Ramos (cell line): ENCODE measurements at regions not wholly inside any gene's neighbourhood (a gene's known extent, or its start where the extent isn't known, plus 50 kb on each side); places are given as distances from the start of the nearest gene placed in this dataset.

Experiments
- in situ Hi-C: fragments of 300-500 bp; cut with MboI; formaldehyde crosslinking; loops from one replicate; pipeline ENCODE4 v1.14.3; 2022; ENCODE audit warnings: low sequenced_read_pairs; ENCODE audit not compliant: unreplicated experiment

DNA sequence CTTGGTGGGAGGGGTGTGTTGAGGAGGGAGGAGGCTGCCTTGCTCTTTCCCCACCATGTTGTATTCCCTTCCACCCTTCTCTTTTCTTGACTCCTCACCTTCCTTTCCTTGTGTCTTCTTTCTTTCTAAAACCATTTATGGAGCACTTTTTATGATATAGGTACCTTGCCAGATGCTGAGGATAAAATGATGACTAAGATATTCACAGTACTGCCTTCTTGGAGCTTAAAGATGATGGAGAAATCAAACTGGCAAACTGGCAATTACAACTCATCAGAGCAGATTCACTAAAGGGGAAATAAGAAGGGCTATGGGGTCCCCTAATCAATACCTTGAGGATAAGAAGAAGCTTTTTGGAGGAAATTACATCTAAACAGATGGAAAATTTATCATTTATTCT, 273.2 kb upstream of the MEF2C start:
- in situ Hi-C loops = no loop called here

DNA sequence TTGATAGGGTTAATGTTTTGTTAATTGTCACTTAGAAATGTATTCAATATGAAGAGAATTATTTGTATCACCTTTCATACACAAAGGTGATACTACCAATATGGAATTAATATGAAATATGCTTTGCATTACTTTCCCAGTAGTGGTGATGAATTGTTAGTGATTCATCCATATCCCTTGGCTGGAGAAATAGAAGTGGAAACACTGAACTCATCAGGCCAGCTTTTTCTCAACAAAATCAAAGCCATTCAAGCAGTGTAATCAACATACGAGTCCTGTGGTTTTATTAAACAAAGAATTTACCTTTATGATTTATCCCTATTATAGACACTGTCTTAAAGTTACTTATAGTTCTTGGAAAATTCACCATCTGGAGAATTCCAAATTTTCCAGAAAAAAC, 264.0 kb upstream of the MEF2C start:
- in situ Hi-C loops = no loop called here

DNA sequence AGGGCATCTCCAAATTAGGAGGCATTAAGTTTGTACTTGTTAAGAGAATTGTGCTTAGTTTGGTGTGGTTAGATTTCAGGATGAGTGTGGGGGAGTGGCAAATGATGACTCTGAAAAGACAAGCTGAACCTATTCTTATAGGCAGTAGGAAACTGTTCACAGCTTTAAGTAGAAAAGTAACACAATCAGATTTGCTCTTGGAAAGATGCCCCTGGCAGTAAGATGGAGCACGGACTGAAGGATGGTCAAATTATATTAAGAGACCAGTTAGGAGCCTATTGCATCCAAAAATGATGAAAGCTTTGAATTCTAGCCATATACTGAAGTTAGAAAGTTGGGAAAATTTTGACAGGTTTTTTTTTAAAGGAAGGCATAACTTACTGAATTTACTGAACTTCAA, 254.2 kb upstream of the MEF2C start:
- in situ Hi-C loops = no loop called here

DNA sequence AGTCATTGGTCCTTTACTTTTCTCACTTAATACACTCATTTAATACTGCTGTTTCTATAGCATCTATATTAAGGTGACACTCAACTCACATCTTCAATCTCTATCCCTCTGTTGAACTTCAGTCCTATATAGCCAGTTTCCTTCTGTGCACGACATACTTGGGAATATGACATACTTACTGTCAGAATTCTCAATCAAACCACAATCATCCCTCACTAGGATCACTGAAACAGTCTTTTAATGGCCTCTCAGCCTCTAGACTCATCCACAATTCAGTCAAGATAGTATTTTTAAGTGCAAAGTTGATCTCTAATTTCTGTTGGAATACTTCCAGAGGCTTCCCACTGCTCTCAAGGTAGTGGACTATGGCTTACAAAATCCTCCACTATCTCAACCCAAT, 251.0 kb upstream of the MEF2C start:
- in situ Hi-C loops = no loop called here

DNA sequence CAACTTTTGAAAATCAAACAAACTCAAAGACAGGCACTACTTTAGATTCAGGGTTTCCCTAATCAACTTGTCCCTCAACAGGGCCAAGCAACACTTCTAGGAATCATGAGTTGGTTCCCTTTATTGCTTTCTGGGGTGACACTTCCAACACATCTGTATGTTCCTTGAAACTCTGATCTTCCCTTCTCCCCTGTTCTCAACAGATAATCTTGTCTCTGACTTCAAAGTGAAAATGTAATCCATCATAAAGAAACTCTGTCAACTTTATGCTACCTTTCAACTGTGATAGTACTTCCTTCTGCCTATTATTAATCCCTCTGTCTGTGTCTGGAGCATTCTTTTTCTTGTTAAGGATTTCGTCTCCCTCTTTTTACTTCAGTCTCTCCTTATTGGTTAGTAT, 250.1 kb upstream of the MEF2C start:
- in situ Hi-C loops = no loop called here

DNA sequence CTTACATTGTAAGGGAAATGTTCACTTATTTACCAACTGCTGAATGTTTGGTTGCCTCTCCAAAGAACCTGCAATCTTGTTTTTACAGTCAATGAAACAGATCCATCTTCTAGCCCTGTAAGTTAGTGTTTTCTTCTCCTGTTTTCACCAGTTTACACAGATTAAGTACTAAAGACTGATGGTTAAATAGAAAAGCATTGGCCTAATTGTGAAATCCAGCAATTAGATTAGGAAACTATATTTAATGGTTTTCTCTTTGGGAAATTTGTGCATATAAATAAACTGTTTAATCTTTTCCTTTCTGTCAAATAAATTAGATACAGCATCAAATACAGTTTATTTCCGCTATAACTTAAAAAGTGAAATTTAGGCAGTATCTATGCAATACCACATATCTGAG, 247.9 kb upstream of the MEF2C start:
- in situ Hi-C loops = no loop called here

DNA sequence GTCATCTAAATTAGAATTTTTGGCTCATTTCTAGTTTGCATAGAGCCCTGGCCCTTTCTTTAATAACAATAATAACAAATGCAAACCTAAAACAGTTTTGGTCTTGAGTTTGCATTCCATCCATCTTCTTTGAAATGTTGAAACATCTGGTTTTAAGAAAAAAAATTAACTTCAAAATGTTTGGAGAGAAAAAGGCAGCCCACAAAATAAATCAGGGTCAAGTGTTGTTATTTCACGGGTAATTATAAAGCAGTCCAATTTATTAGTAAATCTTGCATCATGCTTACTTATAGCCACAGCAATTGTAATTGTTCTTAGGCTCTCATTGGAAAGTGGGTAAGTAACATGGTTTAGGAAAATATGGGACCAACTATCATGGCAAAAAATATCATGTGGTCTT, 247.0 kb upstream of the MEF2C start:
- in situ Hi-C loops = no loop called here

DNA sequence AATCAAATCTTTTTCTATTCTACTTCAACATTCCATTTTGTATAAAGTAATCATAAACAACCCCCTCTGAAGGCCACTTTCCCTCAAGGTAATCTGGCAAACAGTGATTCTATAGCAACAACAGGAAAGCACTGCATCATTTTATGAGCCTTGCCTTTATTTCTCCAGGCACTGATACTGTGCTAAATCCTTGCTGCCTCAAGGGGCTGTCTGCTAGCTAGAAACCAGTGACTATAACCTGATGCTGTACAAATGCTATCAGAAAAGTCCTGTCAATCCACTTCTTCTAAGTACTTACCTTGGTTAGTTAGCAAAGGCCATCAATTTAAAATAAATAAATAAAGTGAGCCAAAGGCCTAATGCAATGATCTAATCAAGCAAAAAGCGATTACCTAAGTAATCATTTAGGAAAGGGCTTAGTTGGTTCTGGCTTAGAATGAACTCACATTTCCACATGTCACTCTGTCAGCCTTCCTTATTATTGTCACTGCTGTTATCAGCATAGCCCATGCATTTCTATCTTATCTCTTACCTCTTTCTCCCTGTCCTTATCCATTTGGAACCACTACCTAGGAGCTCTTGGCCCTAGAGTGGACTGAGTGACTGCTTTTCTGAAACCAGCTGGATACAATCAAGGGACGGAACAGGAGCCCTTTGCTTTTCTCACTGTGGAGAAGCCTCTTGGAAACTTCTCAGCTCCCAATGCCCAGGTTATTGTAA, 246.1 kb upstream of the MEF2C start:
- in situ Hi-C loops = no loop called here

DNA sequence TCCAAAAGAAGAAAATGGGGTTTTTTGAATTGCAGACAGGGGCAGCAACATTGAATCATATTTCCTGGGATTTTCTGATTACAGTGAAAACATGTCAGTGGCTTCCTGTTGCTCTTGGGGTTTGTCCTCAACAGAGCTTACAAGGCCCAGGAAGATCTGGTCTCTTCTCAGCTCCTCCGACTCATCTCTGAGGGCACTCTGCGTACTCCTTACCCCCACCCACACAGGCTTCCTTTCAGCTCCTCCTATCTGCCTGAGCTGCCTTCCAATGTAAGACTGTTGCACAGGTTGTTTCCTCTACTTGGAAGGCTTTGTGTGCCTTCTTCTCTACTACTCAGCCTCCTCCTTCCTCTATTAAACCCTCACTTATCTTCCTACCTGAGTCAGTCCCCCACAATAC, 245.1 kb upstream of the MEF2C start:
- in situ Hi-C loops = no loop called here

DNA sequence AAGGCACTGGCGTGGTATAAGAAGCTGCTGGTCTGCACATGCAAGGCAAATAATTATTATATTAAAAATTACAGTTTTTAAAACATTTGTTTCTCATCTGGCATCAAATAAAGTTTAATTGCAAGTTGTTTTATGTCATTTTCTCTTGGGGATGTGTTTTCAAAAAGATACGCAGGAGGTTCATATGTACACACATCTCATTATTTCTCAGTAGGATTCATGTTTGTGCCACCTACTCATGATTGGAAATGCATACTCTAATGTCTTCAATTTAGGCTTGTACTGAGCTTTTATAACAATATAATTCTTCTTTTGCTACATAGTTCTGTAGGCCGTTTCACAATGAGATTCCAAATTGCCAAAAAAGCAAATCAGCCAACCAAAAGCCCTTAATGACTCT, 244.2 kb upstream of the MEF2C start:
- in situ Hi-C loops = no loop called here

DNA sequence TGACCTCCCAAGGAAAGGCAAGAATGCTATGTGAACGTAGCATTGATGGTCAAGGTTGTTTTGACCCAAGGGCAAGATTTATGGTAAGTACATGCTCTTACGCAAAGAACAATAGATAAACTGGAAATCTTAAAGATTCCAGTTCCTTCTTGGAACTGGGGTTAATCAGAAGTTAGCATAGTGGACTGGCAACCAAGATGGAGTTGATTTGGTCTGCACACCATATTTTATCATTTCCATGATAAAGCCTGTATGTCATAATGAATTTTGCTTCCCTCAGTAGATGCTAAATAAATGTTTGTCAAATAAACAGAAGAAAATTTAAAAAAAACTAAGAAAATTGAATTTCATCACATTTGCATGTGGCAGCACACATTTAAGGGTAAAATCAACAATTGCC, 242.4 kb upstream of the MEF2C start:
- in situ Hi-C loops = no loop called here

DNA sequence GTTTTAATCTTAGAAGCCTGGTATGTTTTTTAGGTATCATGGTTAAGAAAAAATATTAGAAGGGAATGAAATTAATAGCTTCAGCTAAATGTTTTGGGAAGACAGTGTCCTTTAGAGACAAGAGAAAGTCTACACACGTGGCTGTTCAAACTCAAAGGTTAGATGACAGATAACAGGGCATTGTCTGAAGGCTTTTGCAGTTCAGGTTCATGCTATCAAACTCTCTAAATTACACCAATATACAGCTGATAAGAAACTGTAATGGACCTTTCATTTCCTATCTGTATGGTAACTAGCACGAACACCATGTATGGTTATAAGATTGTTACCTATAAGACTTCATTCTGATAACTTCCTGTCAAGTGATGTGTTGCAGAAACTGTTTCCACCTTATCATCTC, 240.6 kb upstream of the MEF2C start:
- in situ Hi-C loops = no loop called here

DNA sequence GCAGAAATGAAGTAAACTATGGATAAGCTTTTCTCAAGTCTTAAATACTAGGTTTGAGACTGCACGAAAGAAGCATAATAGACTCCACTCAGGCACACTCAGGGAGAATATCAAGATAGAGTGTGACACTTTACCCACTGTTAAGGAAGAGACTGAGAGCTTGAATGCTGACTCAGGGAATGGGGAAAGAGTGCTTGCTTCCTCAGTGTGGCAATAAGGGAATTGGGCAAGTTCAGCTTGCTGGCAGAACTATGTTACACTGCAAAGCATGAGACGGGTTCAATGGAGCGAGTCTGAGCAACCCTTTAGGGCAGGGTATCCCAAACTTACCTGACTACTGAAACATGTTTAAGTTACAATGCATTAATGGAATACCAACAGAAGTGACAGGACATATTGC, 237.7 kb upstream of the MEF2C start:
- in situ Hi-C loops = no loop called here

DNA sequence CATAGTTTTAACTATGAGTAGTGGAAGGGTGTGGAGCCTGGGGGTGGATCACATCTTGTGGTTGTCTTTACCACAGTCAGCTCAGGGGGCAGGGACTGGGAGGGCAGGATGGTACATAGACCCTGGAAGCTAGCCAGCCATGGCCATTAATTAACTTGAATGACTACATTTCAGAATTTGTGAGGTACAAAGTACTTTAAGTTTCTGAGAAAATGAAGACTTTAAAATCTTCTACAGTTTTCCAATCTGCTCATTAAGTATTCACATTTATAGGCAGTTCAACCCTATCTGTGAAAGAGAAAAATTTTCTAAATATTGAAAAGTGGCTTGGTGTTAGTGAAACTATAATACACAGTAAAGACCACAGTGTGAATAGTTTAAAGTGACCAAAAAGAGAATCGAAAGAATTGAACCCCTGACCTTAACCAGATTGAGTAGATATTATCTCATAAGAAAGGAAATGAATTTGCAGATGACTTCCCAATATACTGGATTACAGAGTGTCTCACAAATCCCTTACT, 234.2 kb upstream of the MEF2C start:
- in situ Hi-C loops = no loop called here

DNA sequence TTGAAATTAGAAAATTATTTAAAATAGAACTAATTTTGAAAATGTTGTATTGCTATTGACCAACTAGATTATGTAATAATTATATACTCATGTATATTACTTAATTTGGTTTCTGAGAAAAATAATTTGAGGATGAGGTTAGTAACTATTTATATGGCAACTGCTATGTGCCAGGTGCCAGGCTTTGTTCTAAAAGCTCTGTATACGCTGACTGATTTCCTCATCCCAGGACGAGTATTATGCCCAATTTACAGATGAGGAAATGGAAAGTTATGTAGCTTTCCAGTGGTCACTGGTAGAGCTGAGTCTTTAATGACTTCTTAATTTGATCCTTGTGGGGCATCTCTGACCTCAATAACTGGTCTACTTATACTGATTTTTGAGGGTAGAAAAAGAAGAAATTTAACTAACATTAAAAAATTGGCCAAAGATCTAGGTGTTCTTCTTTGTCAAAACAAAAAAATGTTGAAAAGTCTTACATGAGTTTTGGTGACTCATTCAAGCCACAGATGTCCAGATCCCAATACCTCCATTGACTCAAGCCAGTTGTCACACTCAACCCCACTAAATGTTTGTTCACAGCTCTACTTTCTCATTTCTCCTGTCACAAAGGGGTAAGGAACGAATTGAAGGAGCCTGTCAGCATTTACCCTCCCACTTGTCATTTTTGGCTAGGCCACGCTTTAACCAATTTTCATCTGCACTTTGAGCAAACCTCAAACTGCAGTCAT, 228.1 kb upstream of the MEF2C start:
- in situ Hi-C loops = no loop called here

DNA sequence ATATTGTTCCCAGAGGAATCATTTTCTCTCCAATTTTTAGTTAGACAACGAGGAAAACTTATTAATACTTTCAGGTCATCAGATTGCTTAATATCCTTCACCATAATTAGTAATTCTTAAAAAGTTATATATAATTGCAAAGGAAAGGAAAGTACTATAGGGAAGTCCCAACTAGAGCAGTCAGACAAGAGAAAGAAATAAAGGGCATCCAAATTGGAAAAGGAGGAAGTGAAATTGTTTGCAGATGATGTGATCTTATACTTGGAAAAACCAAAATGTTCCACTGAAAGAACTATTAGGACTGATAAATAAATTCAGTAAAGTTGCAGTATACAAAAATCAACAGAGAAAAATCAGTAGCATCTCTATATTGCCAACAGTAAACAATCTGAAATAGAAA, 223.5 kb upstream of the MEF2C start:
- in situ Hi-C loops = no loop called here

DNA sequence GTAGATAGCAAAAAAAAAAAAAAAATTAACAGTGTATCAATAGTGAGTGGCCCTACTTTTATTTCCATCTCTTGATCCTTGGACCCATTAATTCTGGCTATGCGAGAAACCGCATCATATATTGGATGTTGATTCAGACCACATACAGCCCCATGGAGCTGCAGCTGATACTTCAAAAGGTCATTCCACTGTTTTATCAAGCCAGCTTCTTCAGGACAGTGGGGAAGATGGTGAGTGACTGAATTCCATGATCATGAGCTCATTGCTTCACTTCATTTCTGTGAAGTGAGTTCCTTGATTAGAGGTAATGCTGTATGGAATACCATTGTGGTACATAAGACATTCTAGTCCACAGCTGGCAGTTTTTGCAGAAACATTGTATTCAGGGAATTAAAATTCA, 222.9 kb upstream of the MEF2C start:
- in situ Hi-C loops = no loop called here

DNA sequence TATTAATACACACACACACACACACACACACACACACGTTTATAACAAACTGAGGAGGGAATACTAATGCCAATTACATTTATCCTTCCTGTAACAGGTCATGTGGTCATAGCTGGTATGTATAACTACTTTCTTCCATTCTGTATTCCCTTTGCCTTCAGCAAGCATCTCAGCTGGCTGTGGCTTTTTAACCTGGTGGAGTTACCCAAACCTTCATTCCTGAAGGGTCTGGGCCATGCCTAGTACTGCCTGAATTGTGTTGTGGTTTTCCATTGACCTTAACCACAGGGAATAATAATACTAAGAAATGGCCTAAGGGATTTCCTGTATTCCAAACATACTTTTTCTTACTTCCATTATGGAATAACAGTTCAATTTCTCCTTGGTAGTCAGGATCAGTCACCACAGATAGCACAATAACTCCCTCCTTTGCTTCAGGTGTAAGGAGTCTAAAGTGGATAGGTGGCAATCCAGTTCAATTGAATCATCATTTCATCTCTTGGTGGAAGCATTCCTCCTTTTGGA, 222.2 kb upstream of the MEF2C start:
- in situ Hi-C loops = no loop called here

DNA sequence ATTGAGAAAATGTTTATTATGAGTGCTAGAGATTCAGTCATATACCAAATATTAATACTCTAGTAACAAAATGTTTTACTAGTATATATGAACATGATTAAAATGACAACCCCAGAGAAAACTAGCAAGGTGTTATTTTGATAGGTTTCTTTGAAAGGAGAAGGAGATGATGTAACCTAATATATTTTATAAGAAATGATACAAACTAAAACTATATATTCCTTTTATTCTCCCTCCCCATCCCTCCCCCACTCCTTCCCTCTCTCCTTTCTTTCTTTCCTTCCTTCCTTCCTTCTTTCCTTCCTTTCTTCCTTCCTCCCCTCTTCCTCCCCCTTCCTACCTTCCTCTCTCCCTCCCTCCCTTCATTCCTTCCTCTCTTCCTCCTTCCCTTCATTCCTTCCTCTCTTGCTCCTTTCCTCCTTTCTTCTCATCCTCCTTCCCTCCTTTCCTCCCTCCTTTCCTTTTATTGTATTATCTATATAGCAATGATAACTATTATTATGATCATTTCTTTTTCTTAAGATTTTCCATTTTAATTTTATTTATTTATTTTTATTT, 215.3 kb upstream of the MEF2C start:
- in situ Hi-C loops = no loop called here

DNA sequence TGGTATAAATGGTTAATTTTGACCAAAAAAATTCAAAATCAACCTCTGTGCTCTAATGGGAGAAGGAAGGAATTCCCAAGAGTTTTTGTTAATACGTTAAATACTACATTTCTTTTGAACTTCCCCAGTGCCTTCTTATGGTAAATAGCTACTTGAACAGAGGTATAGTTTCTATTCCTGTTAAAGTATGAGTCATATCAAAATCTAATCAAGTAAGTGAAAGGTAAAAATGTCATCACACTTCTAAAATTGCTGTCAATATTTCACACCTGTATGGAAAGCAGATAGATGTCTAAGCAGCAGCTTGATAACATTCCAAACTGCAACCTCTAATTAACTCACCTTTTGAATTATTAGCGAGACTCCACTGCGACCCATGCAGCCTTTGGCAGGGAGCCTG, 214.1 kb upstream of the MEF2C start:
- in situ Hi-C loops = no loop called here

DNA sequence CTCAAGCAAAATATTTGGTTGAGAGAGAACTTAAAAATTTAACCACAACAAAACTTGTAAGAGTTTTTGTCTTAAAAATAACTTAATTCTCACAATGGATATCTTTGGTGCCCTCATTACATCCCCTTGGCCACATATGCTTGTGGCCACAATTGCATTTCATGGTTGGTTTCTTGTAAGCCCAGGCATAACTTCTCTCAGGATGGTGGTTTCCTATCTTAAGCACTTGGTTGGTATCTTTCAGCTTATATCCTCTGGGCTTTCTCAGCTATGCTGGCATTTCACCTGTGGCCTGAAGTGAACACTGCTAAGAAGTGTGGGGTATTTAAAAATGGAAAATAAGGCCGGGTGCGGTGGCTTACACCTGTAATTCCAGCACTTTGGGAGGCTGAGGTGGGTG, 212.4 kb upstream of the MEF2C start:
- in situ Hi-C loops = no loop called here
